Endothelial cell of umbilical vein (primary cell): ENCODE measurements at regions not wholly inside any gene's neighbourhood (a gene's known extent, or its start where the extent isn't known, plus 50 kb on each side); places are given as distances from the start of the nearest gene placed in this dataset.

ENCODE experiments used
- BruUV-seq: library from RNA; stranded (reverse); fragments of 400-500 nt; replicated peaks from 2 replicates; lab custom pipeline; 2021; lab: Mats Ljungman, UMichigan
- CTCF ChIA-PET: fragments of 300-600, 350-600 bp; sonication (Branson Sonifier 250); formaldehyde crosslinking; loops from one replicate; lab custom pipeline; 2021; ENCODE audit warnings: antibody characterized with exemption, inconsistent platforms; lab: Charles Lee
- POLR2A ChIA-PET: fragments of 300-600, 350-600 bp; sonication (Branson Sonifier 250); formaldehyde crosslinking; loops from one replicate; lab custom pipeline; 2021; ENCODE audit warnings: antibody characterized with exemption, inconsistent platforms; lab: Charles Lee
- DNase-seq: peaks from one replicate; pipeline ENCODE4 v3.0.0-alpha.2; 2011; ENCODE audit warnings: low read depth, low spot score
- FAIRE-seq: peaks from 2 replicates; lab custom pipeline; 2011; peaks lifted over from hg19 to GRCh38; lab: Jason Lieb, UNC
- H2AFZ ChIP-seq: 2 replicates; pipeline ENCODE4 v1.6.0; 2012; ENCODE audit warnings: low read depth, low read length, control low read depth, inconsistent platforms
- H3K27ac ChIP-seq: 2 replicates; pipeline ENCODE4 v1.5.1; 2011; ENCODE audit warnings: low read depth, mild to moderate bottlenecking, control low read depth, low read length, moderate library complexity; ENCODE audit not compliant: insufficient read depth
- H3K27me3 ChIP-seq, 2 experiments: 2 replicates each; pipeline versions ENCODE4 v1.6.0 to v1.6.1; 2011; ENCODE audit warnings: low read length in 2 of 2, mixed read lengths in 1 of 2; ENCODE audit not compliant: control insufficient read depth in 2 of 2, insufficient read depth in 2 of 2
- H3K36me3 ChIP-seq, 2 experiments: 2 replicates in 1 of 2; 3 replicates in 1 of 2; pipeline ENCODE4 v1.5.1; 2011; ENCODE audit warnings: low read length in 2 of 2, mild to moderate bottlenecking in 1 of 2, moderate library complexity in 1 of 2; ENCODE audit not compliant: control insufficient read depth in 2 of 2, insufficient read depth in 2 of 2; ENCODE audit errors: extremely low read depth in 1 of 2
- H3K4me1 ChIP-seq: 3 replicates; pipeline ENCODE4 v1.5.1; 2011; ENCODE audit warnings: mild to moderate bottlenecking, low read length; ENCODE audit not compliant: control insufficient read depth, insufficient read depth; ENCODE audit errors: extremely low read depth
- H3K4me2 ChIP-seq: 2 replicates; pipeline ENCODE4 v1.6.1; 2011; ENCODE audit warnings: low read length, control low read depth, mixed read lengths; ENCODE audit not compliant: insufficient read depth
- H3K4me3 ChIP-seq, 3 experiments: fragments of 200-600 bp in 1 of 3; sonication (generic), shearing (Covaris generic) in 1 of 3; replicated peaks in 1 of 3; 2 replicates each; pipeline ENCODE4 v1.5.1; 2011 to 2016; ENCODE audit warnings: control low read depth in 3 of 3, low read length in 3 of 3, mild to moderate bottlenecking in 2 of 3, inconsistent platforms in 1 of 3, low read depth in 1 of 3, moderate library complexity in 1 of 3; ENCODE audit not compliant: insufficient read depth in 1 of 3
- H3K79me2 ChIP-seq: 2 replicates; pipeline ENCODE4 v1.6.0; 2012; ENCODE audit warnings: low read length, inconsistent platforms; ENCODE audit not compliant: control insufficient read depth, insufficient read depth
- H3K9ac ChIP-seq: replicated peaks from 2 replicates; pipeline ENCODE3; 2011; ENCODE audit warnings: low read length, control low read depth; ENCODE audit not compliant: insufficient read depth; ENCODE audit errors: extremely low read depth
- H3K9me1 ChIP-seq: replicated peaks from 3 replicates; pipeline ENCODE4 v1.6.0; 2011; ENCODE audit warnings: mild to moderate bottlenecking, low read length; ENCODE audit not compliant: control insufficient read depth, insufficient read depth; ENCODE audit errors: extremely low read depth
- H3K9me3 ChIP-seq: replicated peaks from 2 replicates; pipeline ENCODE4 v1.5.1; 2012; ENCODE audit warnings: low read length, inconsistent platforms; ENCODE audit not compliant: control insufficient read depth, insufficient read depth
- H4K20me1 ChIP-seq: replicated peaks from 2 replicates; pipeline ENCODE3; 2011; ENCODE audit warnings: mild to moderate bottlenecking, low read length; ENCODE audit not compliant: control insufficient read depth, insufficient read depth; ENCODE audit errors: extremely low read depth
- EZH2 ChIP-seq: IDR thresholded peaks from 2 replicates; pipeline ENCODE4 v1.6.1; 2012; ENCODE audit warnings: borderline replicate concordance, low read depth, mild to moderate bottlenecking, moderate library complexity, low read length, inconsistent platforms; ENCODE audit not compliant: severe bottlenecking
- FOS ChIP-seq: IDR thresholded peaks from 2 replicates; pipeline ENCODE4 v1.6.1; 2011; ENCODE audit warnings: mild to moderate bottlenecking, low read length, moderate library complexity, borderline replicate concordance; ENCODE audit not compliant: insufficient read depth
- GATA2 ChIP-seq: IDR thresholded peaks from 2 replicates; pipeline ENCODE4 v1.7.0; 2011; ENCODE audit warnings: low read depth, mild to moderate bottlenecking, moderate library complexity, mixed read lengths, low read length; ENCODE audit not compliant: insufficient read length, insufficient read depth
- JUN ChIP-seq: IDR thresholded peaks from 2 replicates; pipeline ENCODE4 v1.6.1; 2011; ENCODE audit warnings: borderline replicate concordance, low read depth; ENCODE audit not compliant: insufficient read length, insufficient read depth
- MYC ChIP-seq: IDR thresholded peaks from one replicate; pipeline ENCODE4 v1.6.1; 2011; ENCODE audit warnings: mild to moderate bottlenecking, low read depth, low read length
- POLR2A ChIP-seq: IDR thresholded peaks from 2 replicates; pipeline ENCODE4 v1.6.1; 2012; ENCODE audit warnings: low read depth, mild to moderate bottlenecking, control low read depth, low read length
- POLR2AphosphoS5 ChIP-seq: IDR thresholded peaks from 2 replicates; pipeline ENCODE4 v1.6.1; 2012; ENCODE audit warnings: low read depth, mild to moderate bottlenecking, control low read depth, low read length, moderate library complexity; ENCODE audit not compliant: insufficient read depth
- dilution Hi-C: fragments of 300-500 bp; cut with MboI; formaldehyde crosslinking; loops from one replicate; pipeline ENCODE4 v1.15.0; 2019; ENCODE audit warnings: low sequenced_read_pairs; ENCODE audit not compliant: extremely low pct_ligation_motif_present
- intact Hi-C: fragments of 100-400 bp; cut with micrococcal nuclease; formaldehyde crosslinking; loops from one replicate; pipeline ENCODE4 v1.10.0; 2022
- TF ChIP-seq, protein P1 (sequence below): IDR thresholded peaks from 2 replicates; pipeline ENCODE4 v1.6.1; 2011; ENCODE audit not compliant: insufficient read depth, insufficient read length
- TF ChIP-seq, protein P2 (sequence below), 2 donors: IDR thresholded peaks; 1 replicate in 1 of 2; 2 replicates in 1 of 2; pipeline ENCODE4 v1.5.1; 2011; ENCODE audit warnings: low read length in 2 of 2, mild to moderate bottlenecking in 2 of 2, moderate library complexity in 2 of 2, control low read depth in 1 of 2, inconsistent platforms in 1 of 2, low read depth in 1 of 2; ENCODE audit not compliant: insufficient read depth in 1 of 2; ENCODE audit errors: extremely low read depth in 1 of 2

DNA sequence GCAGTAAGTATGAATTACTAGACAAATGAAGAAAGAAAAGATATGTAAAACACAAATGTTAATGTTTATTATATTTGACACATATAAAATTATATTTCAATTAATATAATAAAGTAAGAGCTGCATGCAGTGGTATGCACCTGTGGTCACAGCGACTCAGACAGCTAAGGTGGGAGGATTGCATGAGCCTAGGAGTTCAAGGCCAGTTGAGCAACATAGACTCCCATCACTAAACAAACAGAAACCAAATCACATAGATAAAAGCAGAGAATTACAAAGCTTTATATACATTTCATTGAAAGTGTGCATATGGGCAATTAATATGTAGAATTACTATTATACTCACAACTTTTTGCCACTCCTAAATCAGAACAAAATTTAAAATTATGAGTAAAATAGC lies 70.0 kb upstream of the HTATIP2 start:
- H3K79me2 ChIP-seq = no peaks in the 10 kb centered on the region
- H3K9me3 ChIP-seq = no peaks in the 10 kb centered on the region
- intact Hi-C loops = no loop called here
- FAIRE-seq (no peak), DNase-seq (no peak)
- no peaks in the 10 kb centered on the region for H3K9me1 ChIP-seq
- no peak overlapping the region for H3K9ac ChIP-seq
- H3K27ac ChIP-seq = no peak overlapping the region
- ChIA-PET CTCF (interaction anchor here (1.0 to 1.4 kb wide), 3 partner anchors 9 to 15 kb away, joined by 3 to 4 read pairs (median 3); no protein-coding TSS in a partner anchor), POLR2A (no interaction called here)
- TF ChIP-seq POLR2A (no peak), GATA2 (no peak), POLR2AphosphoS5 (no peak), MYC (no peak), JUN (no peak), EZH2 (no peak), FOS (no peak)
- TF ChIP-seq, protein P1, sequence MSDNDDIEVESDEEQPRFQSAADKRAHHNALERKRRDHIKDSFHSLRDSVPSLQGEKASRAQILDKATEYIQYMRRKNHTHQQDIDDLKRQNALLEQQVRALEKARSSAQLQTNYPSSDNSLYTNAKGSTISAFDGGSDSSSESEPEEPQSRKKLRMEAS = no peak
- TF ChIP-seq, protein P2, sequence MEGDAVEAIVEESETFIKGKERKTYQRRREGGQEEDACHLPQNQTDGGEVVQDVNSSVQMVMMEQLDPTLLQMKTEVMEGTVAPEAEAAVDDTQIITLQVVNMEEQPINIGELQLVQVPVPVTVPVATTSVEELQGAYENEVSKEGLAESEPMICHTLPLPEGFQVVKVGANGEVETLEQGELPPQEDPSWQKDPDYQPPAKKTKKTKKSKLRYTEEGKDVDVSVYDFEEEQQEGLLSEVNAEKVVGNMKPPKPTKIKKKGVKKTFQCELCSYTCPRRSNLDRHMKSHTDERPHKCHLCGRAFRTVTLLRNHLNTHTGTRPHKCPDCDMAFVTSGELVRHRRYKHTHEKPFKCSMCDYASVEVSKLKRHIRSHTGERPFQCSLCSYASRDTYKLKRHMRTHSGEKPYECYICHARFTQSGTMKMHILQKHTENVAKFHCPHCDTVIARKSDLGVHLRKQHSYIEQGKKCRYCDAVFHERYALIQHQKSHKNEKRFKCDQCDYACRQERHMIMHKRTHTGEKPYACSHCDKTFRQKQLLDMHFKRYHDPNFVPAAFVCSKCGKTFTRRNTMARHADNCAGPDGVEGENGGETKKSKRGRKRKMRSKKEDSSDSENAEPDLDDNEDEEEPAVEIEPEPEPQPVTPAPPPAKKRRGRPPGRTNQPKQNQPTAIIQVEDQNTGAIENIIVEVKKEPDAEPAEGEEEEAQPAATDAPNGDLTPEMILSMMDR (IDR thresholded peaks at IDR 0.05; ENCODE audit: extremely low read depth in 1 of 2, insufficient read depth in 1 of 2, low read depth in 1 of 2, low read length in 2 of 2) = no peak
- no TSS peak for BruUV-seq
- dilution Hi-C loops = no loop called here
- no peak overlapping the region for H2AFZ ChIP-seq
- no peaks in the 10 kb centered on the region for H3K36me3 ChIP-seq
- no peaks in the 10 kb centered on the region for H3K4me1 ChIP-seq
- H4K20me1 ChIP-seq = no peaks in the 10 kb centered on the region
- H3K4me3 ChIP-seq = no peak overlapping the region
- peaks cover 7 to 11% of the 10 kb centered on the region in 2 experiments for H3K27me3 ChIP-seq
- H3K4me2 ChIP-seq = no peak overlapping the region
